ENCODE measurements at regions not wholly inside any gene's neighbourhood (a gene's known extent, or its start where the extent isn't known, plus 50 kb on each side); places are given as distances from the start of the nearest gene placed in this dataset.

- H3K4me3 ChIP-seq = no peak overlapping the region
- H3K27ac ChIP-seq (ENCODE audit: control insufficient read depth, insufficient read depth) = no peak overlapping the region
- WGBS (ENCODE audit: insufficient coverage, insufficient replicate concordance, low lambda C conversion rate, missing lambda C conversion rate) = 5% methylated on average over 1 of the region's 1 CpG
- no peak for DNase-seq (ENCODE audit: low read depth, low spot score)
- ChIA-PET RAD21 (ENCODE audit: unreplicated experiment) (no interaction called here), CTCF (no interaction called here), SMC1A (ENCODE audit: uncharacterized antibody, unreplicated experiment) (no interaction called here), POLR2A (no interaction called here)
- no peaks in the 10 kb centered on the region for H3K4me1 ChIP-seq (ENCODE audit: control insufficient read depth, insufficient read depth, low read length)
- no peaks in the 10 kb centered on the region for H3K79me2 ChIP-seq (ENCODE audit: control insufficient read depth, insufficient read depth, low read length)
- intact Hi-C loops (cut with micrococcal nuclease; ENCODE audit: unreplicated experiment) = no loop called here
- H4K20me1 ChIP-seq (ENCODE audit: control insufficient read depth, insufficient read depth) = no peaks in the 10 kb centered on the region
- ATAC-seq = no peak
- no peak overlapping the region for H3K9ac ChIP-seq (ENCODE audit: control insufficient read depth, insufficient read depth, low read length)
- no TSS peak for BruUV-seq (replicated peaks)
- TF ChIP-seq PKNOX1 (IDR thresholded peaks at IDR 0.05) (no peak), NFYB (IDR thresholded peaks at IDR 0.05; ENCODE audit: insufficient read depth, low read depth, low read length) (no peak), PML (IDR thresholded peaks at IDR 0.05; ENCODE audit: low read length) (no peak), BHLHE40 (IDR thresholded peaks at IDR 0.05; ENCODE audit: borderline replicate concordance in 1 of 2, low read depth in 2 of 2, low read length in 1 of 2) (no peak), BCLAF1 (IDR thresholded peaks at IDR 0.05) (no peak), BMI1 (IDR thresholded peaks at IDR 0.05; ENCODE audit: borderline replicate concordance) (no peak), CBX5 (IDR thresholded peaks at IDR 0.05; ENCODE audit: low read depth) (no peak), RELA (IDR thresholded peaks at IDR 0.05; ENCODE audit: borderline replicate concordance, partially characterized antibody) (no peak), MLLT1 (IDR thresholded peaks at IDR 0.05) (no peak), EED (IDR thresholded peaks at IDR 0.05; ENCODE audit: low read depth) (no peak), USF1 (IDR thresholded peaks at IDR 0.05; ENCODE audit: borderline replicate concordance, extremely low read length, insufficient read depth, low read depth, low read length) (no peak), ESRRA (IDR thresholded peaks at IDR 0.05; ENCODE audit: low read length) (no peak), CREM (IDR thresholded peaks at IDR 0.05; ENCODE audit: low read depth) (no peak), NR2C2 (IDR thresholded peaks at IDR 0.05; ENCODE audit: borderline replicate concordance, control insufficient read depth, insufficient read length, low read depth) (no peak), MYC (IDR thresholded peaks at IDR 0.05; ENCODE audit: insufficient read depth, insufficient read length, insufficient replicate concordance, low read length, severe bottlenecking) (no peak)
- no peaks in the 10 kb centered on the region for H3K27me3 ChIP-seq (replicated peaks in 1 of 2; ENCODE audit: control insufficient read depth in 2 of 2, insufficient read depth in 2 of 2, low read length in 1 of 2)
- in situ Hi-C loops (cut with MboI) = no loop called here
- H3K36me3 ChIP-seq (ENCODE audit: control insufficient read depth in 2 of 2, insufficient read depth in 2 of 2, low read length in 1 of 2) = no peaks in the 10 kb centered on the region
- H3K9me3 ChIP-seq (replicated peaks; ENCODE audit: control insufficient read depth, insufficient read depth, low read length) = no peaks in the 10 kb centered on the region
- no peak for FAIRE-seq
- no peak overlapping the region for H3K4me2 ChIP-seq (ENCODE audit: control insufficient read depth, insufficient read depth)
- no peak overlapping the region for H2AFZ ChIP-seq (ENCODE audit: control insufficient read depth, low read depth, low read length)
Observed at GRCh38 chr13:67538906-67539305, 308.8 kb upstream of the PCDH9 start.
